GOT3 (cell line): ENCODE measurements at regions not wholly inside any gene's neighbourhood (a gene's known extent, or its start where the extent isn't known, plus 50 kb on each side); places are given as distances from the start of the nearest gene placed in this dataset.

Source experiments
- DNase-seq: peaks from one replicate; lab custom pipeline; 2025; ENCODE audit warnings: mixed read lengths; lab: John Stamatoyannopoulos, UW

- DNase-seq = no peak
These were observed 308.8 kb upstream of the MGAT5 start for GRCh38 chr2:133945089-133945488.

GRCh38 chr2:133947057-133947456 lies 306.8 kb upstream of the MGAT5 start:
- DNase-seq = no peak

- DNase-seq = no peak
These were observed 305.1 kb upstream of the MGAT5 start for GRCh38 chr2:133948610-133949290.

GRCh38 chr2:133949595-133949994 lies 304.3 kb upstream of the MGAT5 start:
- no peak for DNase-seq

- no peak for DNase-seq
These were observed 302.7 kb upstream of the MGAT5 start for GRCh38 chr2:133951209-133951608.

GRCh38 chr2:133952420-133952819 lies 301.5 kb upstream of the MGAT5 start:
- no peak for DNase-seq

- DNase-seq = no peak
These were observed 301.0 kb upstream of the MGAT5 start for GRCh38 chr2:133952896-133953295.

- DNase-seq = no peak
These were observed 300.3 kb upstream of the MGAT5 start for GRCh38 chr2:133953524-133953923.

GRCh38 chr2:133954636-133955035 lies 299.2 kb upstream of the MGAT5 start:
- DNase-seq = no peak

- no peak for DNase-seq
These were observed 298.7 kb upstream of the MGAT5 start for GRCh38 chr2:133955169-133955568.

- DNase-seq = no peak
These were observed 297.4 kb upstream of the MGAT5 start for GRCh38 chr2:133956434-133956935.

GRCh38 chr2:133957724-133958480 lies 296.0 kb upstream of the MGAT5 start:
- DNase-seq = no peak

- DNase-seq = no peak
These were observed 294.8 kb upstream of the MGAT5 start for GRCh38 chr2:133959066-133959465.

GRCh38 chr2:133966720-133967304 lies 287.1 kb upstream of the MGAT5 start:
- DNase-seq = no peak

GRCh38 chr2:133967326-133967725 lies 286.5 kb upstream of the MGAT5 start:
- no peak for DNase-seq

- DNase-seq = no peak
These were observed 285.4 kb upstream of the MGAT5 start for GRCh38 chr2:133968446-133968845.

- no peak for DNase-seq
These were observed 283.2 kb upstream of the MGAT5 start for GRCh38 chr2:133970641-133971040.

GRCh38 chr2:133972297-133972696 lies 281.6 kb upstream of the MGAT5 start:
- no peak for DNase-seq

- no peak for DNase-seq
These were observed 281.1 kb upstream of the MGAT5 start for GRCh38 chr2:133972786-133973185.

- no peak for DNase-seq
These were observed 279.5 kb upstream of the MGAT5 start for GRCh38 chr2:133974353-133974752.

- no peak for DNase-seq
These were observed 278.7 kb upstream of the MGAT5 start for GRCh38 chr2:133975135-133975534.

GRCh38 chr2:133975676-133976428 lies 278.0 kb upstream of the MGAT5 start:
- no peak for DNase-seq
